H9 (cell line): ENCODE measurements at regions not wholly inside any gene's neighbourhood (a gene's known extent, or its start where the extent isn't known, plus 50 kb on each side); places are given as distances from the start of the nearest gene placed in this dataset.

Source experiments
- DNase-seq: peaks from one replicate; pipeline ENCODE4 v3.0.0-alpha.2; 2017
- H2AFZ ChIP-seq: one replicate; pipeline ENCODE4 v1.6.1; 2013; ENCODE audit warnings: mild to moderate bottlenecking, low read length, control low read depth, moderate library complexity
- H2AK5ac ChIP-seq: 2 replicates; pipeline ENCODE4 v1.6.1; 2013; ENCODE audit warnings: low read length, control low read depth, mixed read lengths; ENCODE audit not compliant: insufficient read length
- H2BK120ac ChIP-seq: one replicate; pipeline ENCODE4 v1.6.1; 2013; ENCODE audit warnings: low read depth, mild to moderate bottlenecking, low read length, control low read depth, inconsistent platforms; ENCODE audit not compliant: poor library complexity, severe bottlenecking
- H2BK12ac ChIP-seq: 2 replicates; pipeline ENCODE4 v1.6.1; 2013; ENCODE audit warnings: low read length, control low read depth, mixed read lengths, low read depth; ENCODE audit not compliant: insufficient read length
- H2BK15ac ChIP-seq: 2 replicates; pipeline ENCODE4 v1.6.1; 2013; ENCODE audit warnings: low read depth, low read length, control low read depth
- H2BK20ac ChIP-seq: one replicate; pipeline ENCODE4 v1.6.1; 2013; ENCODE audit warnings: low read depth, mild to moderate bottlenecking, low read length, control low read depth, inconsistent platforms; ENCODE audit not compliant: poor library complexity, severe bottlenecking
- H2BK5ac ChIP-seq: 2 replicates; pipeline ENCODE4 v1.6.1; 2013; ENCODE audit warnings: low read length, control low read depth, mixed read lengths; ENCODE audit not compliant: insufficient read length
- H3K14ac ChIP-seq: 2 replicates; pipeline ENCODE4 v1.6.1; 2013; ENCODE audit warnings: low read length, control low read depth; ENCODE audit not compliant: insufficient read depth
- H3K18ac ChIP-seq: 2 replicates; pipeline ENCODE4 v1.6.1; 2013; ENCODE audit warnings: low read depth, mild to moderate bottlenecking, mixed read lengths, low read length, control low read depth; ENCODE audit not compliant: insufficient read length
- H3K23ac ChIP-seq: 2 replicates; pipeline ENCODE4 v1.6.1; 2013; ENCODE audit warnings: low read length, control low read depth, mixed read lengths, low read depth; ENCODE audit not compliant: insufficient read length
- H3K23me2 ChIP-seq: 2 replicates; pipeline ENCODE4 v1.6.1; 2013; ENCODE audit warnings: low read depth, mild to moderate bottlenecking, mixed read lengths, low read length, control low read depth; ENCODE audit not compliant: insufficient read length, poor library complexity, severe bottlenecking
- H3K27ac ChIP-seq: 2 replicates; pipeline ENCODE4 v1.5.1; 2013; ENCODE audit warnings: low read length, control low read depth, mixed read lengths, low read depth; ENCODE audit not compliant: insufficient read length
- H3K27me3 ChIP-seq: 2 replicates; pipeline ENCODE4 v1.6.1; 2013; ENCODE audit warnings: low read length, control low read depth, inconsistent platforms; ENCODE audit not compliant: insufficient read depth
- H3K4ac ChIP-seq: 2 replicates; pipeline ENCODE4 v1.6.1; 2013; ENCODE audit warnings: low read depth, mild to moderate bottlenecking, control low read depth, inconsistent platforms, low read length, moderate library complexity
- H3K4me1 ChIP-seq: 2 replicates; pipeline ENCODE4 v1.6.1; 2013; ENCODE audit warnings: low read length, control low read depth, inconsistent platforms; ENCODE audit not compliant: insufficient read depth
- H3K4me2 ChIP-seq: 2 replicates; pipeline ENCODE4 v1.6.1; 2013; ENCODE audit warnings: low read length, control low read depth, mixed read lengths; ENCODE audit not compliant: insufficient read length, insufficient read depth
- H3K56ac ChIP-seq: 2 replicates; pipeline ENCODE4 v1.6.1; 2013; ENCODE audit warnings: low read depth, mild to moderate bottlenecking, mixed read lengths, low read length, control low read depth; ENCODE audit not compliant: insufficient read length
- H3K79me1 ChIP-seq: 2 replicates; pipeline ENCODE4 v1.6.1; 2013; ENCODE audit warnings: low read depth, mild to moderate bottlenecking, moderate library complexity, low read length, control low read depth, inconsistent platforms; ENCODE audit not compliant: insufficient read depth, poor library complexity, severe bottlenecking
- H3K79me2 ChIP-seq: 2 replicates; pipeline ENCODE4 v1.6.1; 2013; ENCODE audit warnings: low read length, control low read depth, inconsistent platforms; ENCODE audit not compliant: insufficient read depth
- H3K9ac ChIP-seq: 2 replicates; pipeline ENCODE4 v1.6.1; 2013; ENCODE audit warnings: low read length, control low read depth, mixed read lengths; ENCODE audit not compliant: insufficient read length; ENCODE audit errors: extremely low read depth
- H3K9me3 ChIP-seq: one replicate; pipeline ENCODE4 v1.6.1; 2013; ENCODE audit warnings: low read depth, low read length, inconsistent platforms; ENCODE audit not compliant: control insufficient read depth
- H3T11ph ChIP-seq: one replicate; pipeline ENCODE4 v1.6.1; 2013; ENCODE audit warnings: mild to moderate bottlenecking, low read length, control low read depth, inconsistent platforms
- H4K20me1 ChIP-seq: one replicate; pipeline ENCODE4 v1.6.1; 2013; ENCODE audit not compliant: control insufficient read depth, insufficient read length, insufficient read depth
- H4K5ac ChIP-seq: 2 replicates; pipeline ENCODE4 v1.6.1; 2013; ENCODE audit warnings: low read depth, mild to moderate bottlenecking, mixed read lengths, low read length, control low read depth; ENCODE audit not compliant: insufficient read length
- H4K8ac ChIP-seq: replicated peaks from 2 replicates; pipeline ENCODE4 v1.6.1; 2013; ENCODE audit warnings: low read length, control low read depth, mixed read lengths, low read depth; ENCODE audit not compliant: insufficient read length
- H4K91ac ChIP-seq: 2 replicates; pipeline ENCODE4 v1.6.1; 2013; ENCODE audit warnings: low read depth, mild to moderate bottlenecking, moderate library complexity, mixed read lengths, low read length, control low read depth; ENCODE audit not compliant: insufficient read length
- H3K27ac Mint-ChIP-seq, 3 experiments: 2 replicates in 2 of 3; 3 replicates in 1 of 3; pipeline ENCODE4 v1.8.0; 2020 to 2021; ENCODE audit warnings: mixed read lengths in 3 of 3, mild to moderate bottlenecking in 1 of 3, moderate library complexity in 1 of 3
- H3K27me3 Mint-ChIP-seq: 2 replicates; pipeline ENCODE4 v1.8.0; 2021; ENCODE audit warnings: low read depth, mild to moderate bottlenecking, moderate library complexity, mixed read lengths
- H3K36me3 Mint-ChIP-seq, 3 experiments: 2 replicates in 2 of 3; 3 replicates in 1 of 3; pipeline ENCODE4 v1.8.0; 2020 to 2021; ENCODE audit warnings: low read depth in 3 of 3, mixed read lengths in 3 of 3; ENCODE audit not compliant: insufficient read depth in 1 of 3
- H3K4me1 Mint-ChIP-seq, 2 experiments: 2 replicates each; pipeline ENCODE4 v1.8.0; 2020; ENCODE audit warnings: mixed read lengths in 2 of 2
- H3K4me3 Mint-ChIP-seq, 2 experiments: 2 replicates in 1 of 2; 3 replicates in 1 of 2; pipeline ENCODE4 v1.8.0; 2020 to 2021; ENCODE audit warnings: mild to moderate bottlenecking in 2 of 2, mixed read lengths in 2 of 2, moderate library complexity in 1 of 2
- H3K9me3 Mint-ChIP-seq, 2 experiments: 2 replicates in 1 of 2; 3 replicates in 1 of 2; pipeline ENCODE4 v1.8.0; 2020; ENCODE audit warnings: mild to moderate bottlenecking in 2 of 2, mixed read lengths in 2 of 2, moderate library complexity in 1 of 2
- CTCF ChIP-seq: fragments of 200-600 bp; sonication (generic); conservative IDR thresholded peaks from 3 replicates; pipeline ENCODE4 v1.8.0; 2021; ENCODE audit warnings: antibody characterized with exemption, mild to moderate bottlenecking
- WGBS: extraction: QIAGEN DNeasy Blood & Tissue Kit; methylation state at CpG from one replicate; pipeline ENCODE4 v1.1.7; 2013; ENCODE audit warnings: missing lambda C conversion rate, low lambda C conversion rate, mixed read lengths; ENCODE audit not compliant: insufficient read length; ENCODE audit errors: extremely low coverage; 5-methylcytosine and 5-hydroxymethylcytosine counted together

DNA sequence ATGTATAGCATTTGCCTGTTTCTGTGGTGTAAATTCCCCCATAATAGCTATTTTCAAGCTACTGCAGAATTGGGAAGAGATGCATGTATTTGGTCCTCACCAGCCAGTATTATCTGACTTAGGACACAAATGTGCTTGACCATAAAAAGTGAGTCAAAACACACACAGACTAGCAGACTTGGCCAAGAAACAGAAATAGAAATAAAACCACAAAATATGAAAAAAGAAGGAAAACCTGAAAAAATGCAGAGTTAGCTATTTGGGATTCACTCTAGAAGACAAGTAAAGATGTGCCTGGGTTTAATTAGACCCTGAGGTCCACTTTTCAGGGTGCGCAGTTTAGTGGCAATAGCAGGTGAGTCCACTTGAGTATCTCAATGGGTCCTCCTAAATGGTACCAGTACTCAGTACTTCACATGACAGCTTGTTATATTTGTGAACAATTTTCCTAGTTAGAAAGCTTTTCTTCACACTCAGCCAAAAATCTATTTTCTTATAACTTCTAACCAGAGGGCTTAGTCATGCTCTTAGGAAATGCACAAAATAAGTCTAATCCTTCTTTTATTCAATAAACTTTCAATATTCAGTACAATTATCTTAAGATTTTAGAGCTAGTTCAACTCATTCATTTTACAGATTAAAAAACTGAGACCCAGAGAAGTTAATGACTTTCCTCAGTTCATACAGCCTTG, 108.7 kb upstream of the JADE1 start:
- Mint-ChIP-seq H3K4me1 (no peaks in the 10 kb centered on the region), H3K4me3 (no peak overlapping the region), H3K36me3 (peaks cover 0 to 7% (median 4%) of the 10 kb centered on the region in 3 experiments; a peak in 2 of 7 replicates), H3K9me3 (peaks cover 6 to 8% of the 10 kb centered on the region in 2 experiments; a peak in 3 of 5 replicates), H3K27ac (no peak overlapping the region), H3K27me3 (no peaks in the 10 kb centered on the region)
- no peaks in the 10 kb centered on the region for H3K79me2 ChIP-seq
- no peak overlapping the region for H3K14ac ChIP-seq
- no peaks in the 10 kb centered on the region; the same call in 1 of the 2 replicates for H3K4me1 ChIP-seq
- TF ChIP-seq CTCF = no peak
- H3K18ac ChIP-seq = no peak overlapping the region
- no peak overlapping the region for H2BK12ac ChIP-seq
- H4K5ac ChIP-seq = no peak overlapping the region
- H2BK15ac ChIP-seq = no peak overlapping the region
- H3K4me2 ChIP-seq = no peak overlapping the region
- no peak overlapping the region for H3K27ac ChIP-seq
- no peak overlapping the region for H2AFZ ChIP-seq
- H2BK20ac ChIP-seq = no peak overlapping the region
- no peak for DNase-seq
- H3T11ph ChIP-seq = no peak overlapping the region
- H3K56ac ChIP-seq = no peak overlapping the region
- H3K23me2 ChIP-seq = no peaks in the 10 kb centered on the region
- no peaks in the 10 kb centered on the region for H3K9me3 ChIP-seq
- H4K91ac ChIP-seq = no peak overlapping the region
- H3K9ac ChIP-seq = no peak overlapping the region
- no peaks in the 10 kb centered on the region for H4K20me1 ChIP-seq
- no peak overlapping the region for H4K8ac ChIP-seq
- no peak overlapping the region for H3K23ac ChIP-seq
- no CpG with 5 or more reads among the region's 1 CpG for WGBS
- H2BK120ac ChIP-seq = no peak overlapping the region
- no peak overlapping the region for H2AK5ac ChIP-seq
- no peak overlapping the region for H2BK5ac ChIP-seq
- H3K79me1 ChIP-seq = no peaks in the 10 kb centered on the region
- H3K27me3 ChIP-seq = no peaks in the 10 kb centered on the region
- H3K4ac ChIP-seq = no peak overlapping the region
